Activated CD8-positive, alpha-beta memory T cell treated with anti-CD3 and anti-CD28 coated beads for 36 hours (primary cell): ENCODE measurements at regions not wholly inside any gene's neighbourhood (a gene's known extent, or its start where the extent isn't known, plus 50 kb on each side); places are given as distances from the start of the nearest gene placed in this dataset.

Experiments
- CTCF ChIA-PET: fragments of 350-600 bp; sonication (Branson Sonifier 250); formaldehyde crosslinking; loops from one replicate; lab custom pipeline; 2021; ENCODE audit warnings: antibody characterized with exemption; lab: Charles Lee
- POLR2A ChIA-PET: fragments of 350-600 bp; sonication (Branson Sonifier 250); formaldehyde crosslinking; loops from one replicate; lab custom pipeline; 2021; ENCODE audit warnings: antibody characterized with exemption; lab: Charles Lee

DNA sequence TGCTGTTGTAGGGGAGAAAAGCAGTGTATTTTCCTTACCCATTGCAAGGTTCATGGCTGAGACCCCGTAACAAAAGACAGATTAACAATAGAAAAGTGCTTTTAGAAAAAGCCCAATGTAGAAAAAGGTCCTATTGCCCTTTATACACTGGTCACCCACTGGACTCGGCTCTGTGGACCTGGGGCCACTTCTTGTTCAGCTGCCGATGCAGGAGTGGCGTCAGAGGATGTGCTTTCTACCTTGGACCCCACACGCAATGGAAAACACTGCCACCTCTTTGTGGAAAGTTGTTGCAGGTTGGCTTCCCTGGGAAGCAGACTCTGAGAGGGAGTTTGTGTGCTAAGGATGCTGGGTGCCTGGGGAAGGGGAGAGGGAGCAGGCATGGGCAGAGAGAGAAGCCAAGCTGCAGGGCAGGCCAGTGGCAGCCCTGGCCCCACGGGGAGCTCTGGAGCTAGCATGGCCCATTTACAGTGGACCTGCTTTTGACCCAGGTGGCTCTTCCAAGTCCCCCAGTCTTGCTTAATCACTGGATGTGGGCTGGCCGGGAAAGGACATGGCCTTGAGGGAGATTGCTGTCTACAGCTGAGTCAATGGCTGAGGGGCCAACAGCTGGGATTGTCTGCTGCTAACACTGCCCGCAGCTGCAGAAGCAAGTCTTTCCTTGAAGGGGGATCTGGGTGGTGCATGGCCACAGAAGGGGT lies 142.9 kb downstream of the CDC5L start:
- POLR2A ChIA-PET = no interaction called here
- CTCF ChIA-PET = no interaction called here

DNA sequence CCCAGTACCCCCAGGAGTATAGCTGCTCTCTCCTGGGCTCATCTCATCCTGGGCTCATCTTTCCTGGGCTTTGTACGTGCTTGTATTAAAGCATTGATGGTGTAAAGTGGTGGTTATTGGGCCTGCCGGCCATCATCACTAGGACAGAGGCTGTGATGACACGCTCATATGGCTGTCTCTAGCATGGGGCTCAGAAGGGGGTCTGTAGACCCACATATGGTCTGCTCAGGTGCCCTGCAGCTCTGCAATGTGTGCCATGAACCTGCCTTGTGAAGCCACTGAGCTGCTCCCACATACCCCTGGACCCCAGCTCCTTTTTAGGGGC lies 143.4 kb downstream of the CDC5L start:
- POLR2A ChIA-PET = no interaction called here
- CTCF ChIA-PET = no interaction called here

DNA sequence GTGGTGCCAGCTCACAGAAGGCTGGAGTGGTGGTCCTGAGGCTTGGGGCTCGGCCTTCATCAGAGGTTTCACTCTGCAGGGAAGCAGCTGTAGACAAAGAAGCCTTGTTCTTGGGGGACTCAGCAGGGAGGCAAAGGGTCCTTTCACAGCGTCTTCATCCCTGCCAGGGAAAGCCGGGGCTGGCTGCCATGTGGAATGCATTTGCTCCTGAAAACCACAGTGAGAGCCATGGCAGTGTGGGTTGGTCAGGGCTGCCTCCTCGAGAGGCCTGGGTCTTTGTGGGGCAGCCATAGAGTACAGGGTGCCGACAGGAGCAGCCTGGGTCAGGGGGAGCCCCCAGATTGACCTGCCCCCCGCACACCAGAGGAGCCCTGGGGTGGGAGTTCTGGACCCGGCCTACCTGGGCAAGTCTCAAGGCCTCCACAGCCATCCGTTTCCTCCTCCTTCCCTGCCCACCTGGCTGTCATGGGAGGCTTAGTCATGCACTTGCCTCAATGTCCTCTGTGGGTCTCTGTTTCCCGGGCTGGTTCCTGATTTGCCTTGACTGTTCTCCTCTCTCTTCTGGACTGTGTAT lies 144.0 kb downstream of the CDC5L start:
- CTCF ChIA-PET = no interaction called here
- POLR2A ChIA-PET = no interaction called here

DNA sequence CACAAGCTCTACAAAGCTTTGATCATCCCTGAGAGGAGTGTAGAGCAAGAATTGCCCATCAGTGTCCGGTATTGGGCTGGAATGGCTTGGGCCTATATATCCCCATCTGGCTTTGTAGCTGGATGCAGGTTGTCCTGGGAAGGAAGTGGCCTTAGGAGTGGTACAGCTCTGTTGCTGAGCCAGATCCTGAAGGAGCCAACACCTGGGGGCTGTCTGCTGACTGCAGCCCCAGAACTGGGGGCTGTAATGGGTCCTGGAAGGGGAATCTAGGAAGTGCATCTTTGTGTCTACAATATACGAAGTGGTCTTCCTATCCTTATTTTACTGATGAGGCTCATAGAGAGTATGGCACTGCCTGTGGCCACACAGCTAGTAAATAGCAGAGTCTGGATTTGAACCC lies 145.9 kb downstream of the CDC5L start:
- POLR2A ChIA-PET = no interaction called here
- CTCF ChIA-PET = no interaction called here

DNA sequence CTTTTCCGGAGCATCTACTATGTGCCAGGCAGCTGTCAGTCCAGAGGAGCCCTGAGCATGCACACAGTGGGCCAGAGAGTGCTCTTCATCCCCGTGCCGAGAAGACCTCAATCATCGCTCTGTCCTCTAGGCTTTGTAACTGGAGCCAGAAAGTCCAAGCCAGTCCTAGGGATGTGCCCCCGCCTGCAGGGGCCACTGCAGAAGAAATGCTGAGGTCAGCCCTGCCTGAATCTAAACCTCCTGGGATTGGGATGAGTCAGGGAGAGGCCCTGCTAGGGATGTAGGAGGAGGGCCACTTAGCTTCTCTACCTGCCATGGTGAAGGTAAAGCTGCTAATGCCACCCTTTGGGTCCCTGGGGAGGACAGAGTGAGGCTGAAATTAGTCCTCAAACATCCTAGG lies 146.8 kb downstream of the CDC5L start:
- CTCF ChIA-PET = no interaction called here

DNA sequence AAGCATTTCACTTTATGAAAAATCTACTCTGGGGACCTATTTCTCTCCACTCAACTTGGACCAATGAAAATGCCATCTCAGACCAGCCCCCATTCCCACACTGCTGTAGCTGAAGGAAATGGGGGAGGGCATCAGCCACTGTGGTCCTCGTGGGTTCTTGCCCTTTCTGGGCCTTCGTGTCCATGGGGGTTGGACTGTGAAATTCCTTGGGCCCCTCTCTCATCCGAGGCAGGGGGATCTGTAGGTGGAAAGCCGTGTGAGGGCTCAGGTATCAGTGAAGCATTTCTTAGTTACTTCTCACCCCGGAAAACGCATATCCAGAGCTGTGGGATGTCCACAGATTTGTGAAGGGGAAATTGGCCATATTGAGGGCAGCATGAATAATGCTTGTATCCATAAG lies 147.9 kb downstream of the CDC5L start:
- ChIA-PET POLR2A (no interaction called here), CTCF (no interaction called here)

More for the DNA sequence above, 146.8 kb downstream of the CDC5L start:
- POLR2A ChIA-PET = no interaction called here

DNA sequence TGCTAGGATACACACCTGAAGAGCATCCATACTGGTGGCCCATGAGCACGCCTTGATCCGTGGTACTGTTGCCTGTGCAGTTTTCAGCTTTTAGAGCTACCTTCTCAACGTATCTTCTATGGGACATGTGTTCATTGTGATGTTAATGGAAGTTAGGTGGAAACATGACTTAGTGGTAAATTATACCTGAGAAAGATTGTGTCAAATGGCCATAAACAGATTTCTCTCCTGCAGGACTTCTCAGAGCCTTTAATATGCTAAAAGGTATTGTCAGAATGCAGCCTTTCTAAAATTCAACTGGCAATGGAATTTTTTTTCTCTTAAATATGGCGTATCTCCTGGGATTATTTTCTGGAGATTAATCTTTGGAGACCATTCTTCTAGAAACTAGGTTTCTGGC lies 148.5 kb downstream of the CDC5L start:
- POLR2A ChIA-PET = no interaction called here
- CTCF ChIA-PET = no interaction called here

DNA sequence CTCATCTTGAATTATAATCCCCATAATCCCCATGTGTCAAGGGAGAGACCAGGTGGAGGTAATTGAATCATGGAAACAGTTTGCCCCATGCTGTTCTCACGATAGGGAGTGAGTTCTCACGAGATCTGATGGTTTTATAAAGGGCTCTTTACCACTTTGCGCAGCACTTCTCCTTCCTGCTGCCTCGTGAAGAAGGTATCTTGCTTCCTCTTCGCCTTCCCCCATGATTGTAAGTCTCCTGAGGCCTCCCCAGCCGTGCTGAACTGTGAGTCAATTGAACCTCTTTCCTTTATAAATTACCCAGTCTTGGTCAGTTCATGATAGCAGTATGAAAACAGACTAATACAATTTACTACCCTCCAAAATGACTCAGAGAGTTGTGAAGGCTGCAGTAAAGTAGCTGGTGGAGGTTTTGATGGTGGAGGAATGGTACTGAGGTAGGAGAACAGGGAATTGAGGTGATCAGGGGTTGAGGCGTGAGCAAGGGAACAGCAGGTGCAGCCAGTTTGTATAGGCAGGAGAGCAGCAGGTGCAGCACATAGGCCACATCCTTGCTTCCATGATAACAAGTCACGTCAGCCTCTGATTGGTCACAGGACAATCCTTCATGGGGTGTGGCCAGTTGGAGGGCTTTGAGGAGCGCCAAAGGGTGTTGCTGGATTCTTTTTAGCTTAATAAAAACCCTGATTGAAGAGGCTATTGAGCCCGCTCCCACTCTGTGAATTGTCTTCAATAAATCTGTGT lies 150.0 kb downstream of the CDC5L start:
- ChIA-PET POLR2A (no interaction called here), CTCF (no interaction called here)

DNA sequence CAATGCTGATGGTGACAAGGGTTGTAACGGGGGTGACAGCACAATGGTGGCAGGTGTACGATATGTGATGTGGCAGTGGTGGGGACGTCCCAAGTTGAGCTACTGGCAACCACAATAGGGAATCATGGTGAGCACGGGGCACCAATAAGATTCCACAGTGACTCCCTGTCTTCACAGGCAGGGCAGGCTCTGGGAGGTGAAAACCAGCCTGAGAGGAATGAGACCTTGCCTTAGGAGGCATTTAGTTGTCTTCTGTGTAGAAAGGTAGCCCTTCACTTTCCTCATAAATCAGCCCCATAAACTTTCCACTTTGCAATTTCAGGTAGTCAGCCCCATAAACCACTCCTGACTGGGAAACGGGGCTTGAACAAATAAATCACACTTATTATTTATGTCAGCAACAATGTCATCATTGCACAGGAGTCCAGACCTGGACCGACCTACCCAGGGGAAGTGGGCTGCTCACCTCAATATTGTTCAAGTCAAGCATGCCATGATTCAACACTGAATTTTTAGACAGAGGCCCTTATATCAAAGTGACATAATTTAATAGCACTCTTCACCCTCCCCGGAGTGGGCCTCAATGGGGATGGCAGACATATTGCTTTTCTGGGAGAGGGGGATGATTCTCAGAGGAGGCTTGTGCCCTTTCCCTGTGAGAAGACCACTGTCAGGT lies 150.8 kb downstream of the CDC5L start:
- ChIA-PET CTCF (interaction anchor here (1.2 kb wide), 1 partner anchor 63 kb away, joined by 3 read pairs; no protein-coding TSS in a partner anchor), POLR2A (no interaction called here)

DNA sequence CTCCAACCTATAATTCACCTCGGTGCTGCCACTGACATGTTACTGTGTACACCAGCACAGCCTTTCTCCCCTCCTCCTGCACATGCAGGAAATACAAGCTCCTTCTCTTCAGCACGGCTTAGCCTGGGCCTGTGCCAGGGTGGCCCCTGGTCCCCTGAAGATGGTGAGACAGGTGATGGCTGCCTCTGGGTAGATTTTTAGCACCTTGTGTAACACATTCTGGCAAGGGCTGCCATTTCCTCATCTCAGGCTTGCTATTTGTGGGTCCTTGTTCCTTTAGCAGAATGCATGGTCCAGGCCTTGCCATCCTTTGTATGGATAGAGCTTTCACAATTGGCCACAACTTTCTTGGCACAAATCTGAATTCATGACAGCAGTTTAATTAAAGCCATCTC lies 151.3 kb downstream of the CDC5L start:
- POLR2A ChIA-PET = no interaction called here
- CTCF ChIA-PET = interaction anchor here (1.2 kb wide), 1 partner anchor 63 kb away, joined by 3 read pairs; no protein-coding TSS in a partner anchor

DNA sequence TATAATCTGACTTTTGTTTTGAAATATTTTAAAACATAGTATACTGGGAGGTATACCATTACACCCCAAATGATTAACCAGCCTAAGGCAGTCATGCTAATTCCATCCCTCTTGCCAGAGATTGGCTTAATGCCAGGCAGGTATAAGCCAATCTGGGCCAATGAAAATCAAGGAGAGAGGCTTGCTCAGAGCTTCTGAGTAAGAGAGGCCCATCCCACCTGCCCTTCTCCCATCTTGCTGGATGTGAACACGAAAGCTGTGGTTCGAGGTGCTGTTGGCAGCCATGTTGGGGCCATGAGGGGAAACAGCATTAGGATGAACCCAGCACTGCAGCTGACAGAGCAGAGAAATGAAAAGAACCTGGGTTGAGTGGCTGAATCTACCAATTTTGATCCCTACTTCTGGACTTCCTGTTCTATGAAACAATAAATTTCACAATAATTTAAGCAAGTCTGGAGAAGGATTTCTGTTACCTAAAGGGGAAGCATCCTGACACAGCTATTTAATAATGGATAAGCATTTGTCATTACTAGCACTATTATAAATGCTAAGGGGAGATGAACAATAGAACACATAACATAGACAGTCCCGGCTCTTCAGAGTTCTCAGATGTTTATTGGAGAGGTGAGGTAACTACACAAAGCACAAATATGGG lies 152.3 kb downstream of the CDC5L start:
- ChIA-PET CTCF (interaction anchor here (1.2 kb wide), 1 partner anchor 64 kb away, joined by 3 read pairs; no protein-coding TSS in a partner anchor), POLR2A (no interaction called here)

DNA sequence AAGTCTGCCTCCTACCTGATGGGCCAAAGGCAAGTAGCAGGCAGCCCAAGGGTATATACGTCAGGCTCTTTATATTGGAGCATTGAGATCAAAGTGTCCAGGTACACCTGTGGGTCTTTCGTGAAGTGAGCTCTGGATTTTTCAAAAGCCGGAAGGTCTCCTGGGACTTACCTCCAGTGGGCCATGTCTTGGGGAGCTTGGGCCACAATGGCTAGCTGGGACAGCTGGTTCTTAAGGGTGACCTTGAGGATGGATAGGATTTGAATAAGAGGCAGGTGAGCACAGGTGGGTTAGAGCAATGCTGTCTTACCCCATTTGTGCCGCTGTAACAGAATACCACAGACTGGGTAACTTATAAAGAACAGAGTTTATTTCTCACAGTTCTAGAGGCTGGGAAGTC lies 153.4 kb downstream of the CDC5L start:
- CTCF ChIA-PET = interaction anchor here (1.7 kb wide), 1 partner anchor 65 kb away, joined by 6 read pairs; no protein-coding TSS in a partner anchor
- POLR2A ChIA-PET = no interaction called here

DNA sequence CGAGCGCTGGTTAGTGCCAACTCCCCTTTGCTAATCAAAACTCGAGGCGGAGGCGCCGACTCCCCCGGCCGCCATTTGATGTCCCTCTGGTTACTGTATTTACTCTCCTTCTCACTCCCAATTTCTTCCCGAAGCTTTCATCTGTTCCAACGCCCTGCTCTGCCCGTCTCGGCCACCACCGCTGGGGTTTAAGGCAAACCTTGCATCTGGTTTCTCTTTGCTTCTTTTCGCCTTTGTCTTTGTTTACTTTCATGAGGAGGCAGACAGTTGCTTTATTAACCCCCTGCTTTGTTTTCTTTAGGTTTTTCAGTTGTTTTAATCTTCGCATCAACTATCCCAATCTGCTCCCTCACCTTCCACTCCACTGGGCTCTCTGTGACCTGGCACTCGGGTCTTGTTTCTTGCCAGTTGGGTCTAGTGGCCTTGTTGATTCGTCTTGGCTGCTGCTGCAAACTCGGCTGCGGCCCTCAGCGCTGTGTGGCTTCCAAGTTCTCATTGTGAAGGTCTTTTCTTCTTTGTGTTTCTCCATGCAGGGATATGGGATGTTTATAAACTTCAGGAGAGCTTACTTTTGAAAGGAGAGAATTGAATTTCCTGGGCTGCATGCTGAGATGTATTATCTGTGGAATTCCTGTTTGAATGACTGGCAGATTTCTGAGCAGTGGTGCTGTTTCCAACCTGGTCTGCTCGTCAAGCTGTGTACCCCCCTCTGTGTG lies 155.1 kb downstream of the CDC5L start:
- POLR2A ChIA-PET = no interaction called here
- CTCF ChIA-PET = interaction anchor here (1.7 kb wide), 1 partner anchor 67 kb away, joined by 6 read pairs; no protein-coding TSS in a partner anchor

DNA sequence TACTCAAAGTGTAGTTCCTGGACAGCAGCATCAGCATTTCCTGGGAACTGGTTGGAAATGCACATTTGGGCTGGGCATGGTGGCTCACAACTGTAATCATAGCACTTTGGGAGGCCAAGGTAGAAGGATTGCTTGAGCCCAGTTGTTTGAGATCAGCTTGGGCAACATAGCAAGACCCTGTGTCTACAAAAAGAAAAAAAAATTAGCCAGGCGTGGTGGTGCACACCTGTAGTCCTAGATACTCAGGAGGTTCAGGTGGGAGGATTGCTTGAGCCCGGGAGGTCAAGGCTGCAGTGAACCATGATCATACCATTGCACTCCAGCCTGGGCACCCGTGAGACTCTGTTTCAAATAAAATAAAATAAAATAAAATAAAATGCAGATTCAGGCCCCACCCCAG lies 156.2 kb downstream of the CDC5L start:
- ChIA-PET POLR2A (no interaction called here), CTCF (no interaction called here)

DNA sequence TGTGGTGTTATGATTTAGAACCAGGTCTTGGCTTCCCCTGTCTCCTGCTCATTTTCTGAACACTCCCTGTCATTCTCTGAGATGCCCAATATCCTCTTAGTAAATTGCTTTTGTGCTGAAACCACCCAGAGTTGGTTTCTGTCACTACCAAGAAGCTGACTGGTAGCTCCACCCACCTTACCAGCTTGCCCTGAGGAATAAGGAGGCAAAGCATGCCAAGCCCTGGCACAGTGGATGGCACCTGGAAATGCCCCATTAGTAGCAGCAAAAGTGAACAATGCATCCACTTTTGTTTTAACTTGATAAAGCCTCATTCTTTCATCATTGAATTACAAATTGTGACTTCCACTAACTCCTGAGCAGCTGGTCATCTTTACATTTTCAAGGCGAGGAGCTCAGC lies 157.7 kb downstream of the CDC5L start:
- ChIA-PET POLR2A (no interaction called here), CTCF (no interaction called here)

DNA sequence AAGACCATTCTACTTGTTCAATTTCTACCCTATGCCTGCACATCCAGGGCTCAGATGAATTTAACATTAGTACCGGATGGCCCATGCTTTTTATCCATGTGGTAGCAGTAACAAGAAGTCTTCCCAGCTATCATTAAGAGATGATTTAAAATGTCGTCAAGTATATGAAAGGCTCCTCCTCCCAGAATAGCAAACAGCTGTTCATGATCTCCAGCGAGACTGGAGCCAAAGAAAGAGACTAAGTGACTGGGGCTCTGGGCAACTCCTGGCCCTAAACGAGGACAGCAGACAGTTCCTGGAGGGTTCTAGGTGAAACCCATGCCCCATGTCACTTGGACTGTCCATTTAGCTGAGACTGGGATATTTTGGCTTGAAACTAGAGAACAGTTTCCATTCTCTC lies 160.8 kb downstream of the CDC5L start:
- POLR2A ChIA-PET = no interaction called here
- CTCF ChIA-PET = no interaction called here

DNA sequence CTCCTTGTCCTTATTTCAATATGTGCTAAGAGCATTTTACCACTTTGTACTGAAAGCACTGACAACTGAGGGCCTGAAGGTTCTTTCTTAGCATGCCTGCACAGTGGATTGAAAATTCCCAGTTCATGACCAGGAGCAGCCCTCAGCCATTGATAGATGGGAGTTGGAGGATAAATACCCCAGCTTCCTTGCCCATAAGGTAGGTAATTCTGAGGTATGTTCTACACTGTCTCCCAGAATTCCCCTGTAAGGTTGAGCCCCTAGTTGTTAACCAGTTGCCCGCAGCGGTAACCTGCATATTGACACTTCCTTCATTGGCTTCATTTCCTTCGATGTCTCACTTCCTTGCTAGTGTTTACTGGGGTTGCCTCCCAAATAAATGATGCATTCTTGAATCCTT lies 162.0 kb downstream of the CDC5L start:
- CTCF ChIA-PET = no interaction called here

DNA sequence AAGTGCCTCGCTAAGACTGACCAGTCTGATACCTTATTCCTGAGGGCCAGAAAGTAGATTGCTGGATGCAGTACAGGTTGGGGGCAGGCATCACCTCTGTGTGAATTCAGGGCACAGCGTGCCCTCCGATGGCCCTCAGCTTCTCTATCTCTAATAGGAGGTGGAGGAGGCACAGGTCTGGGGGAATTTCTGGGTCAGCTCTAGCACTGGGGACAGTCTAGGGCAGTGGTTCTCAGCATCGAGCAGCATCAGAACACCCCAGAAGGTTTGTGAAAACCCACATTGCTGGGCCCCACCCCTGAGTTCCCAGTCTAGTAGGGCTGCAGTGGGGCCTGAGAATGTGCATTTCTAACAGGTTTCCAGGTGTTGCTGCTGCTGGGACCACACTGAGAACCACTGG lies 166.7 kb downstream of the CDC5L start:
- POLR2A ChIA-PET = no interaction called here
- CTCF ChIA-PET = no interaction called here

More for the DNA sequence above, 162.0 kb downstream of the CDC5L start:
- POLR2A ChIA-PET = no interaction called here

DNA sequence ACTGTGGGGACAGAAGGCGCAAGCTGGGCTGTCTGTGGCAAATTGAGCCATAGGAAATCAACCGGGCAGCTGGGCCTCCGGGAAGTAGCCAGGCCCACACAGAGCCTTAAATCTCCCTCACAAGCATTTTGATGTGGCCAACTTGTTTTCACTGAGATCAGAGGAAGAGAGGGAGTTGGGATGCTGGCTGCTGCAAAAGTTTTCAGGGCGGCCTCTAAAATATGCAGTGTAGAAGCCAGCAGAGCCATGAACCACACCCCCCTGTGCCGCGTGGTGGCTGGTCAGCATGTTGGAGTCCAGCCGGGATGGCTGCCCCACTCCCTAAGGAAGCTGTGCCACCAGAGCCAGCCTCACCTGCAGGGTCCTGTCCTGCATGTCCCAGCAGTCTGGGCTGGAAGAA lies 167.4 kb downstream of the CDC5L start:
- ChIA-PET POLR2A (no interaction called here), CTCF (no interaction called here)
